Muscle of leg (tissue), 3 donors: ENCODE measurements at regions not wholly inside any gene's neighbourhood (a gene's known extent, or its start where the extent isn't known, plus 50 kb on each side); places are given as distances from the start of the nearest gene placed in this dataset.

ENCODE experiments used
- DNase-seq: peaks from one replicate; pipeline ENCODE4 v3.0.0; 2013
- H3K27ac ChIP-seq: one replicate; pipeline ENCODE4 v1.5.1; 2013; ENCODE audit warnings: mild to moderate bottlenecking, low read length, control low read depth
- H3K27me3 ChIP-seq: one replicate; pipeline ENCODE4 v1.6.1; 2013; ENCODE audit warnings: low read length; ENCODE audit not compliant: control insufficient read depth, insufficient read depth
- H3K36me3 ChIP-seq: one replicate; pipeline ENCODE4 v1.6.1; 2013; ENCODE audit warnings: low read length; ENCODE audit not compliant: control insufficient read depth, insufficient read depth
- H3K4me1 ChIP-seq: one replicate; pipeline ENCODE4 v1.6.1; 2013; ENCODE audit warnings: low read length; ENCODE audit not compliant: control insufficient read depth, insufficient read depth
- H3K4me3 ChIP-seq: one replicate; pipeline ENCODE4 v1.5.1; 2013; ENCODE audit warnings: low read length, control low read depth
- H3K9me3 ChIP-seq: replicated peaks from 2 replicates; pipeline ENCODE4 v1.6.1; 2013; ENCODE audit warnings: low read depth, low read length; ENCODE audit not compliant: control insufficient read depth
- WGBS: methylation state at CpG from one replicate; pipeline ENCODE4 v1.1.5; 2013; ENCODE audit warnings: missing lambda C conversion rate; ENCODE audit not compliant: insufficient coverage; 5-methylcytosine and 5-hydroxymethylcytosine counted together

DNA sequence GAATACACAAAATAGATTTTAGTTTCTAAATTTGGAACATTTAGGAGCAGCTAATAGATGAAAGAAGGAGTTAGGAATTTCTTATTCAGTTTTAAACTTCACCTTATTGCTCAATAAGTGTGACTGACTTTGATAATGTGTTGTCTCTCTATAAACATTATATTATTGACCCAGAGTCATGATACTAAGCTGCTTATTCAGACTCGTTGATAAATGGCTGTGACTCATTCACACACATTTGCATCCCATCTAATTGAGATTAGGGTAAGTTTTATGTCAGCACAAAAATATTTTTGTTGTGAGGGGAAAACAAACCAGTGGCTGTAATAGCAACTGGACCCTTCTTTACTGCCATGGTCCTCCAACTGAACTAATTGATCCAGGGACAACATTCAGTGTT lies 137.6 kb downstream of the GOLIM4 start:
- Histone ChIP-seq H3K27ac (no peak overlapping the region), H3K4me3 (no peak overlapping the region), H3K9me3 (no peaks in the 10 kb centered on the region), H3K27me3 (no peaks in the 10 kb centered on the region), H3K36me3 (no peaks in the 10 kb centered on the region), H3K4me1 (no peaks in the 10 kb centered on the region)
- DNase-seq: no peak
- no CpG with 5 or more reads among the region's 1 CpG for WGBS

GRCh38 chr3:167952969-167953368 lies 142.8 kb downstream of the GOLIM4 start:
- H3K4me1 ChIP-seq: no peaks in the 10 kb centered on the region
- no peaks in the 10 kb centered on the region for H3K27me3 ChIP-seq
- no peak overlapping the region for H3K4me3 ChIP-seq
- H3K27ac ChIP-seq: no peak overlapping the region
- WGBS: no CpG with 5 or more reads among the region's 4 CpGs
- H3K9me3 ChIP-seq: no peaks in the 10 kb centered on the region
- no peaks in the 10 kb centered on the region for H3K36me3 ChIP-seq
- no peak for DNase-seq

DNA sequence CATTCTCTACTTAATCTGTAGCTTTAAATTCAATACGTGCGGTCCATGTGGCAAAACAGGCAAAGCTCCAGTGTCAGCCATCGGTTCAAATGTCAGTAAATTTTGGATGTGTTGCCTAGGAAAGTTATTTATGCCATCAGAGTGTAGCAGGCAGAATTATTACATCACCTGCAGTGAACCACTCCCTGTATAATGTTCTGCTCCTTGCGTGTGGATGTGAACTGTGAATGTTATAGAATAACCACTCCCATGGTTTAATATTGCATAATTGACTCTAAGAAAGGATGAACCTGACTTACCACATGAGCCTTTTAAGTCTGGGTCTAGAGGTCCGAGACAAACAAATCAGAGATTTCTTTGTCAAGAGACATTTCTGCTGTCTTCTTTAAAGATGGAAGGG lies 145.5 kb downstream of the GOLIM4 start:
- Histone ChIP-seq H3K27ac (no peak overlapping the region), H3K36me3 (no peaks in the 10 kb centered on the region), H3K4me1 (no peaks in the 10 kb centered on the region), H3K4me3 (no peak overlapping the region), H3K27me3 (no peaks in the 10 kb centered on the region), H3K9me3 (no peaks in the 10 kb centered on the region)
- no peak for DNase-seq
- 88% methylated on average over 1 of the region's 5 CpGs for WGBS

- H3K4me3 ChIP-seq: no peak overlapping the region
- peak; percentile 89 for DNase-seq
- H3K27me3 ChIP-seq: no peaks in the 10 kb centered on the region
- no peak overlapping the region for H3K27ac ChIP-seq
- WGBS: 0% methylated on average over 1 of the region's 7 CpGs
- H3K4me1 ChIP-seq: no peaks in the 10 kb centered on the region
- no peaks in the 10 kb centered on the region for H3K9me3 ChIP-seq
- no peaks in the 10 kb centered on the region for H3K36me3 ChIP-seq
Observed at GRCh38 chr3:167941234-167941995, 154.3 kb downstream of the GOLIM4 start.

GRCh38 chr3:167940241-167940640 lies 155.5 kb downstream of the GOLIM4 start:
- no peak overlapping the region for H3K27ac ChIP-seq
- WGBS: no CpG with 5 or more reads among the region's 3 CpGs
- no peaks in the 10 kb centered on the region for H3K9me3 ChIP-seq
- H3K27me3 ChIP-seq: no peaks in the 10 kb centered on the region
- no peaks in the 10 kb centered on the region for H3K4me1 ChIP-seq
- no peak overlapping the region for H3K4me3 ChIP-seq
- DNase-seq: no peak
- H3K36me3 ChIP-seq: no peaks in the 10 kb centered on the region

DNA sequence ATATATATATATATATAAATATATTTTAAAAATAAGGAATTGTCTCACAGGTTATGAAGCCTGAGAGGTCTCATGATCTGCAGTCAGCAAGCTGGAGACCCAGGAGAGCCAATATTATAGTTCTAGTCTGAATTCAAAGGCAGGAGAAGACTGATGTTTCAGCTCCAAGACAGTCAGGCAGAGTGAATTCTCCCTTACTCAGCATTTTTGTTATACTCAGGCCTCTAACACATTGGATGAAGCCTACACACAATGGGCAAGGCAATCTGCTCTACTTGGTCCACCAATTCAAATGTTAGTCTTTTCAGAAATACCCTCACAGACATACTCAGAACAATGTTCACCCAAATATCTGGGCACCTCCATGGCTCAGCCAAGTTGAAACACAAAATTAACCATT lies 157.2 kb downstream of the GOLIM4 start:
- Histone ChIP-seq H3K4me1 (no peaks in the 10 kb centered on the region), H3K27me3 (no peaks in the 10 kb centered on the region), H3K4me3 (no peak overlapping the region), H3K9me3 (no peaks in the 10 kb centered on the region), H3K36me3 (no peaks in the 10 kb centered on the region), H3K27ac (no peak overlapping the region)
- no peak for DNase-seq

DNA sequence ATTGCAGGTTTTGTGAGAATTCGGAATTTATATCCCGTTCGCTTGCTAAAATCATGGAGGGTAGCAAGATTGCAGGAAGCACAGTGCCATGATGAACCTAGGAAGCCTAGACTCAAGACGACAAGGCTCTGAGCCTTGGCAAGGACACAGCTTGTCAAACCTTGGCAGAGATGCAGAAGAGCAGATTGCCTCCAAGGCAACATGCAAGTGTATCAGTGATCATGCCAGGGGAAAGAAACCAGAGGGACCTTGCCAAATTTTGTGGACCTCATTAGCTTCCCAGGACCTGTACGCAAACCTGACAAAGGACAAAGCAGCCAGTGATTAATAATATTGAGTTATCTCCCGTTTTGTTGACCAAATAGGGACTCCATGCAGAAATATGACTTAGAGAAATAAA lies 159.7 kb downstream of the GOLIM4 start:
- Histone ChIP-seq H3K27ac (no peak overlapping the region), H3K4me1 (no peaks in the 10 kb centered on the region), H3K9me3 (no peaks in the 10 kb centered on the region), H3K27me3 (no peaks in the 10 kb centered on the region), H3K4me3 (no peak overlapping the region), H3K36me3 (no peaks in the 10 kb centered on the region)
- no peak for DNase-seq
- 77% methylated on average over 4 of the region's 6 CpGs for WGBS

- no peaks in the 10 kb centered on the region for H3K4me1 ChIP-seq
- WGBS: no CpG with 5 or more reads among the region's 1 CpG
- no peaks in the 10 kb centered on the region for H3K9me3 ChIP-seq
- no peaks in the 10 kb centered on the region for H3K27me3 ChIP-seq
- no peaks in the 10 kb centered on the region for H3K36me3 ChIP-seq
- no peak overlapping the region for H3K27ac ChIP-seq
- no peak for DNase-seq
- H3K4me3 ChIP-seq: no peak overlapping the region
Observed at GRCh38 chr3:167930453-167930852, 165.3 kb downstream of the GOLIM4 start.

DNA sequence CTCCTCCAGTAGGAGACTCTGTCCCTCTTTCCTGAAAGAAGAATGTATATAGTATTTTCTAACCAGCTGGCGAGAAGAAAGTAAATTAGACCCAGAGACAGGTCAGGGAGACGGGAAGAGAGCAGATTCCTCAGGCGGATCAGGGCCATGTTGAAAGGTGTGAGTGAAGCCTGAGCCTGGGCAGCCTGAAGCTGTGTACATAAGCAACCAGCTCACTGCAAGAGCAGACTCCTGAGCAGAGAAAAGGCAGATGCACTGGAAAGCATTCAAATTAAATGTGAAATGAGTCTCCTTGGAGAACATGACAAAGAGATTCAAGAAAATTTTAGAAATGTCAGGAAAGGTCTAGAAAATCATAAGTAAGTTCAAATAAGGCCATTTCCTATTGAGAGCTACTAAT lies 165.8 kb downstream of the GOLIM4 start:
- WGBS: 38% methylated on average over 3 of the region's 3 CpGs
- no peak overlapping the region for H3K27ac ChIP-seq
- no peaks in the 10 kb centered on the region for H3K36me3 ChIP-seq
- no peaks in the 10 kb centered on the region for H3K9me3 ChIP-seq
- H3K4me3 ChIP-seq: no peak overlapping the region
- no peaks in the 10 kb centered on the region for H3K27me3 ChIP-seq
- no peaks in the 10 kb centered on the region for H3K4me1 ChIP-seq
- DNase-seq: peak; percentile 54

DNA sequence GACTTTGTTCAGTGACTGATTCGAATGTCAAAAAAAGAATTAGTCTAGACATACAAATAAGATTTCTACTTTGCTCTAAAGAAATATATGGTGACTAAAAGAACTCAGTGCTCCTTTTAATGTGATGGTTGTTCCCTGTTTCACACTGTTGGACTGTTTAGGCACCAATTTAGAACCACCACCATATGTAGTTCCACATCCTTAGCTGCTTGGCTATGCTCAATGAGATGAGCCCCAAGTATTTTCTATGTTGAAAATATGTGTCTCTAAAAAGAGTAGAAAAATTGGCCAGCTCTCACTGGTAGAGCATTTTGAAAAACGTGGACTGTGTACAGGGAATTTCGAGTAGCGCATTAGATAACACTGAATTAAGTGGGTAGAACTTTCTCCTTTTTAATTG lies 167.3 kb downstream of the GOLIM4 start:
- H3K4me1 ChIP-seq: no peaks in the 10 kb centered on the region
- no peak overlapping the region for H3K27ac ChIP-seq
- no peaks in the 10 kb centered on the region for H3K36me3 ChIP-seq
- H3K4me3 ChIP-seq: no peak overlapping the region
- DNase-seq: no peak
- no peaks in the 10 kb centered on the region for H3K27me3 ChIP-seq
- H3K9me3 ChIP-seq: no peaks in the 10 kb centered on the region
- WGBS: no CpG with 5 or more reads among the region's 4 CpGs

GRCh38 chr3:167920747-167921146 lies 175.0 kb downstream of the GOLIM4 start:
- DNase-seq: no peak
- Histone ChIP-seq H3K9me3 (no peaks in the 10 kb centered on the region), H3K27me3 (no peaks in the 10 kb centered on the region), H3K36me3 (no peaks in the 10 kb centered on the region), H3K4me3 (no peak overlapping the region), H3K4me1 (no peaks in the 10 kb centered on the region), H3K27ac (no peak overlapping the region)
